CD4-positive, alpha-beta T cell treated with Interleukin-6 for 4 hours (primary cell): ENCODE measurements at regions not wholly inside any gene's neighbourhood (a gene's known extent, or its start where the extent isn't known, plus 50 kb on each side); places are given as distances from the start of the nearest gene placed in this dataset.

ENCODE experiments used
- DNase-seq: peaks from one replicate; pipeline ENCODE4 v3.0.0-alpha.2; 2020; ENCODE audit warnings: mixed read lengths

GRCh38 chr12:30827101-30828066 is 72.6 kb upstream of the CAPRIN2 start:
- no peak for DNase-seq

- no peak for DNase-seq
These were observed 71.5 kb upstream of the CAPRIN2 start for GRCh38 chr12:30826276-30826675.

GRCh38 chr12:30825341-30825740 is 70.6 kb upstream of the CAPRIN2 start:
- DNase-seq = no peak

GRCh38 chr12:30824311-30824710 is 69.6 kb upstream of the CAPRIN2 start:
- no peak for DNase-seq

- no peak for DNase-seq
These were observed 69.0 kb upstream of the CAPRIN2 start for GRCh38 chr12:30823764-30824163.

- DNase-seq = peak; percentile 47
These were observed 68.5 kb upstream of the CAPRIN2 start for GRCh38 chr12:30823156-30823699.

GRCh38 chr12:30822385-30823155 is 67.8 kb upstream of the CAPRIN2 start:
- DNase-seq = peak; percentile 39

- DNase-seq = no peak
These were observed 65.7 kb upstream of the CAPRIN2 start for GRCh38 chr12:30820406-30820946.

- DNase-seq = no peak
These were observed 63.8 kb upstream of the CAPRIN2 start for GRCh38 chr12:30818562-30818961.

- no peak for DNase-seq
These were observed 62.2 kb upstream of the CAPRIN2 start for GRCh38 chr12:30816742-30817465.

- DNase-seq = no peak
These were observed 59.5 kb upstream of the CAPRIN2 start for GRCh38 chr12:30814295-30814655.

- no peak for DNase-seq
These were observed 59.0 kb upstream of the CAPRIN2 start for GRCh38 chr12:30813525-30814294.

- DNase-seq = no peak
These were observed 57.2 kb upstream of the CAPRIN2 start for GRCh38 chr12:30811966-30812365.

GRCh38 chr12:30810918-30811317 is 56.2 kb upstream of the CAPRIN2 start:
- no peak for DNase-seq

GRCh38 chr12:30807695-30808034 is 52.9 kb upstream of the CAPRIN2 start:
- no peak for DNase-seq

- peak; percentile 32 for DNase-seq
These were observed 52.4 kb upstream of the CAPRIN2 start for GRCh38 chr12:30806989-30807694.

- DNase-seq = no peak
These were observed 51.2 kb upstream of the CAPRIN2 start for GRCh38 chr12:30805959-30806358.
